ENCODE measurements at regions not wholly inside any gene's neighbourhood (a gene's known extent, or its start where the extent isn't known, plus 50 kb on each side); places are given as distances from the start of the nearest gene placed in this dataset.

DNA sequence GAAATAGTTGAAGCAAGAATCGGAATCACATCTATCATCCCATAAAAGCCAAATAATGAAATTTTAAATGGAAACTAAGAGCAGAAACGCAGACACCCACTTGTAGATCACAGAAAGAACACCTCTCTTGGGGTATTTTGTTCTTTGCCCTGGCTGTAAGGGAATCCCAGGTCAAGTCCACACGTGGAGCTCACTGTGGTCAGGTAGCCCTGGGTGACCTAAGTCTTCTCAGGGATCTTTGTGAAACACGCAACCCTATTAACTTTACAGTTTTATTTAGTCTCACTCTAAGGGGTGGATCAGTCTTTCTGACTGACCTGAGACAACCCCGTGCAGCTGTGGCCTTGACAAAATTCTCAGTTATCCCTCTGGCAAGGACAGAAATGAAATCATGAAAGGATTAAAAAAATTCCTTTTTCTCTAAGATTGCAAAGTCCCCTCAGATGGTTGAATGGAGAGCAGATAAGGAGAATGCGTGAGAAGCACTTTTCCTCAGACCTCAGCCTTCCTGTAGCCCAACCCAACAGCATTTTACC lies 111.6 kb downstream of the NREP start:
- TF ChIP-seq, protein P1, sequence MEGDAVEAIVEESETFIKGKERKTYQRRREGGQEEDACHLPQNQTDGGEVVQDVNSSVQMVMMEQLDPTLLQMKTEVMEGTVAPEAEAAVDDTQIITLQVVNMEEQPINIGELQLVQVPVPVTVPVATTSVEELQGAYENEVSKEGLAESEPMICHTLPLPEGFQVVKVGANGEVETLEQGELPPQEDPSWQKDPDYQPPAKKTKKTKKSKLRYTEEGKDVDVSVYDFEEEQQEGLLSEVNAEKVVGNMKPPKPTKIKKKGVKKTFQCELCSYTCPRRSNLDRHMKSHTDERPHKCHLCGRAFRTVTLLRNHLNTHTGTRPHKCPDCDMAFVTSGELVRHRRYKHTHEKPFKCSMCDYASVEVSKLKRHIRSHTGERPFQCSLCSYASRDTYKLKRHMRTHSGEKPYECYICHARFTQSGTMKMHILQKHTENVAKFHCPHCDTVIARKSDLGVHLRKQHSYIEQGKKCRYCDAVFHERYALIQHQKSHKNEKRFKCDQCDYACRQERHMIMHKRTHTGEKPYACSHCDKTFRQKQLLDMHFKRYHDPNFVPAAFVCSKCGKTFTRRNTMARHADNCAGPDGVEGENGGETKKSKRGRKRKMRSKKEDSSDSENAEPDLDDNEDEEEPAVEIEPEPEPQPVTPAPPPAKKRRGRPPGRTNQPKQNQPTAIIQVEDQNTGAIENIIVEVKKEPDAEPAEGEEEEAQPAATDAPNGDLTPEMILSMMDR (IDR thresholded peaks at IDR 0.05 in 4 of 5, conservative IDR thresholded peaks at IDR 0.05 in 1 of 5), result no peak
- TF ChIP-seq POLR2A (IDR thresholded peaks at IDR 0.05), result no peak

Measured in gastrocnemius medialis (tissue), 4 donors.